Adrenal gland (tissue), 9 donors: ENCODE measurements at regions not wholly inside any gene's neighbourhood (a gene's known extent, or its start where the extent isn't known, plus 50 kb on each side); places are given as distances from the start of the nearest gene placed in this dataset.

Source experiments
- DNase-seq, 7 donors: peaks; one replicate each; pipeline ENCODE4 v3.0.0-alpha.2; 2019 to 2020
- H3K27ac ChIP-seq, 5 donors: fragments of 200-600 bp; sonication (generic) in 4 of 5; 1 replicate in 3 of 5; 2 replicates in 2 of 5; pipeline versions ENCODE4 v1.5.1 to v1.8.0; 2016 to 2020; ENCODE audit warnings: mild to moderate bottlenecking in 1 of 5
- H3K27me3 ChIP-seq: fragments of 200-600 bp; 2 replicates; pipeline ENCODE4 v1.8.0; 2021
- H3K36me3 ChIP-seq, 2 donors: fragments of 200-600 bp; replicated peaks in 1 of 2; 1 replicate in 1 of 2; 2 replicates in 1 of 2; pipeline versions ENCODE4 v1.5.1 to v1.8.0; 2018 to 2022
- H3K4me1 ChIP-seq, 2 donors: fragments of 200-600 bp; replicated peaks in 1 of 2; 1 replicate in 1 of 2; 2 replicates in 1 of 2; pipeline versions ENCODE4 v1.5.1 to v1.8.0; 2018 to 2021
- H3K4me3 ChIP-seq, 4 donors: fragments of 200-600 bp; sonication (generic) in 3 of 4; one replicate each; pipeline ENCODE4 v1.5.1; 2016 to 2018
- H3K9me3 ChIP-seq, 3 donors: fragments of 200-600 bp; sonication (generic) in 1 of 3; replicated peaks in 1 of 3; 1 replicate in 2 of 3; 2 replicates in 1 of 3; pipeline versions ENCODE4 v1.5.1 to v1.8.0; 2016 to 2021
- POLR2A ChIP-seq, 2 donors: fragments of 450-650 bp; IDR thresholded peaks; one replicate each; pipeline ENCODE4 v1.6.1; 2017; ENCODE audit warnings: antibody characterized with exemption in 2 of 2, mild to moderate bottlenecking in 2 of 2, moderate library complexity in 1 of 2
- WGBS, 4 donors: extraction: QIAGEN DNeasy Blood & Tissue Kit in 2 of 4; methylation state at CpG; one replicate each; pipeline versions ENCODE4 v1.1.5 to v1.1.7; 2013 to 2017; 5-methylcytosine and 5-hydroxymethylcytosine counted together
- intact Hi-C, 2 donors: fragments of 100-400 bp; cut with DNase I; formaldehyde crosslinking; loops; one replicate each; pipeline versions ENCODE4 v1.14.1 to v1.15.0; 2022 to 2023
- TF ChIP-seq, protein P1 (sequence below), 6 experiments: fragments of 450-650 bp in 4 of 6; fragments of 200-600 bp in 2 of 6; sonication (generic) in 1 of 6; IDR thresholded peaks; 1 replicate in 5 of 6; 2 replicates in 1 of 6; pipeline versions ENCODE4 v1.5.1 to v1.8.0; 2016 to 2021; ENCODE audit warnings: antibody characterized with exemption in 6 of 6, mild to moderate bottlenecking in 2 of 6, moderate library complexity in 1 of 6
- donor health status: healthy with polysubstance abuse.
- donor health status: Bipolar disorder and iron deficiency.
- donor health status: DM: yes; HTN: yes; CAD: no.
- donor health status: DM: no; HTN: no; CAD: no.
- donor health status: DM: no; HTN: no; CAD: no.

DNA sequence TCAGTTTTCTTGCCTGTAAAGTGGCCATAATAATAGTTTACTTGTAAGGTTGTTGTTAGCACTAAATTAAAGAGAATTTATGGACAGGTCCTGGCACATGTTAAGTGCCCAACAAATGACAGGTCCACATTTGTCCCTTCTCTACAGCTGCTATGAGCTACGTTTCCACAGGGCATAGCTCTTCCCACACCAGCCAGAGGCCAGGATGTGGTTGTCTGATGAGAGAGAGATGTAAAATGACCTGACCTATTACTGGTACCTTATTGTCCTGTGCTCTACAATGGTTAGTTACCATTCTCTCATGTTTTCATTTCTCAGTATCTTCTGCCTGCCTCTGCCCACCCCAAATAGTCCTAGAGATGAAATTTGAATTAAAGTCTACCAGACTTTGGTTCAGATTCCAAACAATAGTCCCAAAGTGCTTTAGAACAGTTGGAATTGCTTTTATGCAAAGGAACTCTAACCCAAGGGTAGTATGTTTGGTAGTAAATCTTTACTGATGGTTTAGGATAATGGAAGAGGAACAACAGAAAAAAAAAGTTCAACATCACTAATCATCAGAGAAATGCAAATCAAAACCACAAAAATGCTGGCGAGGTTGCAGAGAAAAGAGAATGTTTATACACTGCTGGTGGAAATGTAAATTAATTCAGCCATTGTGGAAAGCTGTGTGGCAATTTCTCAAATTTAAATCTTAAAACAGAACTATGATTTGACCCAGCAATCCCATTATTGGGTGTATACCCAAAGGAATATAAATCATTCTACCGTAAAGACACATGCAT is 57.1 kb upstream of the ANKFN1 start:
- intact Hi-C loops: loop anchor here in 1 of 2 donors (2.0 kb wide), 1 partner anchor 15 kb away; no protein-coding TSS in a partner anchor
- 54 to 69% (median 64%) methylated on average over 3 of the region's 3 CpGs for WGBS, 4 donors
- TF ChIP-seq, protein P1, sequence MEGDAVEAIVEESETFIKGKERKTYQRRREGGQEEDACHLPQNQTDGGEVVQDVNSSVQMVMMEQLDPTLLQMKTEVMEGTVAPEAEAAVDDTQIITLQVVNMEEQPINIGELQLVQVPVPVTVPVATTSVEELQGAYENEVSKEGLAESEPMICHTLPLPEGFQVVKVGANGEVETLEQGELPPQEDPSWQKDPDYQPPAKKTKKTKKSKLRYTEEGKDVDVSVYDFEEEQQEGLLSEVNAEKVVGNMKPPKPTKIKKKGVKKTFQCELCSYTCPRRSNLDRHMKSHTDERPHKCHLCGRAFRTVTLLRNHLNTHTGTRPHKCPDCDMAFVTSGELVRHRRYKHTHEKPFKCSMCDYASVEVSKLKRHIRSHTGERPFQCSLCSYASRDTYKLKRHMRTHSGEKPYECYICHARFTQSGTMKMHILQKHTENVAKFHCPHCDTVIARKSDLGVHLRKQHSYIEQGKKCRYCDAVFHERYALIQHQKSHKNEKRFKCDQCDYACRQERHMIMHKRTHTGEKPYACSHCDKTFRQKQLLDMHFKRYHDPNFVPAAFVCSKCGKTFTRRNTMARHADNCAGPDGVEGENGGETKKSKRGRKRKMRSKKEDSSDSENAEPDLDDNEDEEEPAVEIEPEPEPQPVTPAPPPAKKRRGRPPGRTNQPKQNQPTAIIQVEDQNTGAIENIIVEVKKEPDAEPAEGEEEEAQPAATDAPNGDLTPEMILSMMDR (IDR thresholded peaks at IDR 0.05): no peak
- no peaks in the 10 kb centered on the region for H3K36me3 ChIP-seq
- H3K4me1 ChIP-seq: no peaks in the 10 kb centered on the region
- H3K9me3 ChIP-seq: no peaks in the 10 kb centered on the region
- H3K27me3 ChIP-seq: no peaks in the 10 kb centered on the region
- no peak overlapping the region for H3K27ac ChIP-seq
- DNase-seq: no peak
- H3K4me3 ChIP-seq: no peak overlapping the region

DNA sequence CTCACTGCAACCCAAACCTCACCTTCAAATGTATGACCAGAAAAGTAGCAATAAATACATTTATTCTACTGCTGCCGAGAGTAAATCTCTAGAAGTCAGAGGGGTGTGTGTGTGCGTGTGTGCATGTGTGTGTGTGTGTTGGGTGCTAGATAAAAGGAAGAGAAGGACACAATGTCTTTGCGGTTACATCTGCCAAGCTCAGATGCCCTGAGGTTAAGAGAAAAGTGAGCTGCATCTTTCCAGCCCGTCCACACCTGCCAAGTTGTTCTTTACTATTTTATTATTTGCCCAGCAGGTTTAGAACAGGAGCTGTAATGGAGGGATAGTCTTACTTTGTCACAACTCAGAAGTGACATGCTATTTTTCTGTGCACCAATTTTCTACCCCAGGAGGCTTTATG is 54.5 kb upstream of the ANKFN1 start:
- no peak for TF ChIP-seq POLR2A (IDR thresholded peaks at IDR 0.05)
- TF ChIP-seq, protein P1 (IDR thresholded peaks at IDR 0.05): no peak
- WGBS, 4 donors: 52 to 75% (median 64%) methylated on average over 4 of the region's 4 CpGs
- intact Hi-C loops: no loop called here

DNA sequence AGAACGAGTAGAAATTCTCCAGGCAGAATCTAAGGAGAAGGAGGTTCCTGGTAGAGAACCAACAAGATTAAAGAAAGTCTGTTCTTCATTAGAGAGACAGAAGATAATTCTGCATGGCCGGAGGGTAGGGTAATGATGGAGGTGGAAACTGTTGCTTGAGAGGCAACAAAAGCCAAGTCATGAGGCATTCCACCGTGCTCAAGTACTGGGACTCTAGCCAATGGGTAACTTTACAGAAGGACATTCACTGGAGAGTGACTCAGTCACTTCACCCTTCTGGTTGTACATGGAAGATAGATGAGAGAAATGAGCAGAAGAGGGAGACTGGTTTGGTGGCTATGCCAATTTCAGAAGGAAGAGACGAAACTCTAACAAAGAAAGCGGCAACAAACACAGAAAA is 53.6 kb upstream of the ANKFN1 start:
- Histone ChIP-seq H3K9me3 (no peaks in the 10 kb centered on the region), H3K4me3 (no peak overlapping the region), H3K27ac (no peak overlapping the region), H3K36me3 (no peaks in the 10 kb centered on the region), H3K4me1 (no peaks in the 10 kb centered on the region), H3K27me3 (peaks cover 6% of the 10 kb centered on the region)
- no peak for TF ChIP-seq POLR2A (IDR thresholded peaks at IDR 0.05)
- WGBS, 4 donors: 69 to 75% (median 72%) methylated on average over 5 of the region's 5 CpGs
- intact Hi-C loops: no loop called here
- DNase-seq: no peak

More for the DNA sequence above, 54.5 kb upstream of the ANKFN1 start:
- DNase-seq: peak in 1 of 7 donors; percentile 50
- no peaks in the 10 kb centered on the region for H3K36me3 ChIP-seq
- H3K4me1 ChIP-seq: no peaks in the 10 kb centered on the region
- H3K9me3 ChIP-seq: no peaks in the 10 kb centered on the region
- peaks cover 6% of the 10 kb centered on the region for H3K27me3 ChIP-seq
- no peak overlapping the region for H3K27ac ChIP-seq
- H3K4me3 ChIP-seq: no peak overlapping the region
